HG02938 (cell line): ENCODE measurements at regions not wholly inside any gene's neighbourhood (a gene's known extent, or its start where the extent isn't known, plus 50 kb on each side); places are given as distances from the start of the nearest gene placed in this dataset.
A peak's percentile ranks its signal among the peaks of the same experiment; 100 is the strongest.
"Not testable (repeated sequence)": the region's sequence is repeated elsewhere in the genome, so short reads cannot be mapped to it uniquely, and the experiment has no call there.

ENCODE experiments used
- ATAC-seq: cut with Tn5 transposase; IDR thresholded peaks from one replicate; pipeline ENCODE4 v1.9.1; 2021; ENCODE audit warnings: mild to moderate bottlenecking, moderate library complexity; ENCODE audit not compliant: unreplicated experiment

- ATAC-seq: no peak
Measured at GRCh38 chrX:121283921-121284320, 236.5 kb downstream of the GLUD2 start.

- ATAC-seq: no peak
Measured at GRCh38 chrX:121298499-121298898, 251.1 kb downstream of the GLUD2 start.

GRCh38 chrX:121301356-121301755 lies 253.9 kb downstream of the GLUD2 start:
- ATAC-seq: no peak

GRCh38 chrX:121301822-121302221 lies 254.4 kb downstream of the GLUD2 start:
- no peak for ATAC-seq

GRCh38 chrX:121307449-121307848 lies 260.0 kb downstream of the GLUD2 start:
- peak; percentile 80 for ATAC-seq

DNA sequence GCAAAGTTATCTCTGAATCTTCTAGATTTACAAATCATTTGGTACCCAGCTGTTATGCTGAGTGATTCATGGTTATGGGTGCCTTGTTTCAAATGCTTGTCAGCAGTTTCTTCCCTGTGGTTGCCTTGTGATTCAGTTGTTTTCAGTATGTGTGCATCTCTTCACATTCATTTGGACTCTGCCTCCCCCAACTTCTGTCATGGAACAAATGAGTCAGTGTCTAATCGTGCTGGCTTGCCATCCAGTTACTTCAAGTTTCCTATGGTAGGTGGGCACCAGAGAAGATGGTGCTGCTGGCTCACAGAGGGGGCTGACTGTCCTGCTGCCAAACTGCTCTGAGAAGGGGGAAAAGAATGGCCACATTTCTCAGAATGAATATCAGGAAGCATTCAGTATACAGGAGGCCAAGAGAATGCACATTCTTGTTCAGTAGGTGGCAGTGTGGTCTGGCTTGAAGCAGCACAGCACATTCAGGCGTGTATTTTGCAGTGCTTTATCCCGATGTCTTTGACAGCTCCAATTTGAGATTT lies 260.9 kb downstream of the GLUD2 start:
- peak; percentile 74 for ATAC-seq

DNA sequence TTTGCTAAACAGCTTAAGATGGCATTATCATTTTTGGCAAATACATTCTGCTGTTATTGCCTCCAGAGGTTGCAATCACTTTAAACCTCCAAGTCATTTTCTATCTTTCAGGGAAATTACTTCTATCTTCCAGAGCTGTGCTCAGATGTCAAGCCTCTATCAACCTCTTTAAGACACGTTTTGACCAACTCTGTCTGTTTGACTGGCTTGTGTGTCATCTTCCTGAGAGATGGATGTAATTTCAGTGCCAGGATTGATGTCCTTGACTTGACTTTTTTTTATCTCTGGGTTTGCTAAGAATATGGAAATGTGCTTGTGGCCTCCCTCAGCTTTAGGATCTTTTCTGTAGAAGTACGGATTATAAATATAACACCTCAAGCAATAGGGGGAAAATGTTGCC lies 263.4 kb downstream of the GLUD2 start:
- ATAC-seq: no peak

- no peak for ATAC-seq
Measured at GRCh38 chrX:121320441-121320840, 273.0 kb downstream of the GLUD2 start.

DNA sequence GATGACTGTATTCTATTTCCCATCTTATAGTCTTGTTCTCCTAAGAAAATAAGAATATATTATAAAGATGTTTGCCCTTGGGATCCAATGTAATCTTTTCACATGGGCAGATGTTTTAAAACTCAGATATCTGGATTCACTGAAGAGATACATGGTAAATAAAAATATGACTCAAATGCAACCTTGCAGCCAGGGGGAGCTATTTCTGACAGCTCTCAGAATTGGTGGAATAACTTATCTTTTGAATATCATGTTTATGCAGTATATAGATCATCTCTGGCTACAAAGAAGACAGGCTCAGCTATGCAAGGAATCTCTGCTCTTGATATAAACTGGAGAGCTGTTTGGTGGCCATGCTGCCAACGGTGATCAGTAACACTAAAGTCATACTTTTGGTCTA lies 274.7 kb downstream of the GLUD2 start:
- no peak for ATAC-seq

GRCh38 chrX:121323337-121323736 lies 275.9 kb downstream of the GLUD2 start:
- no peak for ATAC-seq

DNA sequence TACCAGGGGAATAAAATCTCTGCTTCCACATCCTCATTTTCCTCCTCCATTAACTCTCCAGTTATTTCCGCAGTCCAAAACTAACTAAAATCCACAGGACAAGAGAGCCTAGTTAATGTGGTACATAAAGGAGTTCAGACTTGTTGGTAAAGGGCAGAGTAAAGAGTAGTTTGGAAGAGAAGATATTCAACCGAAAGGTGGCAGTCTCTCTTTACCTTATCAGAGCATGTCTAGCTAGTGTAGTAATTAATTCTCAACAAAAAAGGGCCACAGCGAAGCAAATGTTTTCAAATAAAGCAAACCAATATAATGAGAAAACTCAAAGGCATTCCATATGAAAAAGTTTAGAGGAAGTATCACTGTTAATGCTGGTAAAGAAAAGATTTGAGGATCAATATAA lies 286.5 kb downstream of the GLUD2 start:
- no peak for ATAC-seq

DNA sequence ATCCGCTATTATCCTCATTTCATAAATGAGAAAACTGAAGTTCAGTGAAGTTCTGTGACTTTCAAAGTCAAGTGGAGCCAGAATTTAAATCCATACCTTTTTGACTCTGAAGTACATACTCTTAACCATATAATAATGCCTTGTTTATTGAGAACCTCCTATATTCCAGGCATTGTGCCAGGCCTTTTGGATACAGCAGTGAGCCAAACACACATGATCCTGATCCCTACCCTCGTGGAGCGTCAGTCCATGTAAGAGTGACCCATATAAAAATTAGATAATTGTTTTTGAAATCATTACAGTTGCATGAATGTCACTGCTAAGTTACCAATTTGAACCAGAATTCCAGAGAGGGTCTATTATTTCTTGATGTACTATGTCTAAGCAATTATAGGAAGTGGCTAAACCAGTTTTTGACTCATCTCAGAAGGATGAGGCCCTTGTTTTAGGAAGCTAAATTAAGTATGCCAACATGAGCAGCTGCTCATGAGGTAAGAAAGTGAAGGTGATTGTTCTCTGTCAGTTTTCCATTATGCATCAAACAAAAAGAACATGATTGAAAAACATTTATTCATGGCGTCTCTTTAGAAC lies 289.5 kb downstream of the GLUD2 start:
- ATAC-seq: no peak

- no peak for ATAC-seq
Measured at GRCh38 chrX:121337816-121338215, 290.4 kb downstream of the GLUD2 start.

- no peak for ATAC-seq
Measured at GRCh38 chrX:121349263-121349662, 301.9 kb downstream of the GLUD2 start.

DNA sequence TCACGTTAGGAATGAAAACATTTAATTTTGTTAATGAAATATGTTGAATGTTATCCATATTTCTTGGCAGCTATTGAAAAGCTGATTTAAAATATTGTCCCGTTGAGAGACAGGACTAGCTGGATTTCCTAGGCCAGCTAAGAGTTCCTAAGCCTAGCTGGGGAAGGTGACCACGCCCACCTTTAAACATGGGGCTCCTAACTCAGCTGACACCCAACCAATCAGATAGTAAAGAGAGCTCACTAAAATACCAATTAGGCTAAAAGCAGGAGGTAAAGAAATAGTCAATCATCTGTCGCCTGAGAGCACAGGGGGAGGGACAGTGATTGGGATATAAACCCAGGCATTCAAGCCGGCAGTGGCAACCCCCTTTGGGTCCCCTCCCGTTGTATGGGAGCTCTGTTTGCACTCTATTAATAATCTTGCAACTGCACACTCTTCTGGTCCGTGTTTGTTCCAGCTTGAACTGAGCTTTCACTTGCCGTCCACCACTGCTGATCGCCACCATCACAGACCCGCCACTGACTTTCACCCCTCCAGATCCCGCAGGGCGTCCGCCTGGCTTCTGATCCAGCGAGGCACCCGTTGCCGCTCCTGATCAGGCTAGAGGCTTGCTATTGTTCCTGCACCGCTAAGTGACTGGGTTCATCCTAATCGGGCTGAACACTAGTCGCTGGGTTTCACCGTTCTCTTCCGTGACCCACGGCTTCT lies 308.9 kb downstream of the GLUD2 start:
- no peak for ATAC-seq

DNA sequence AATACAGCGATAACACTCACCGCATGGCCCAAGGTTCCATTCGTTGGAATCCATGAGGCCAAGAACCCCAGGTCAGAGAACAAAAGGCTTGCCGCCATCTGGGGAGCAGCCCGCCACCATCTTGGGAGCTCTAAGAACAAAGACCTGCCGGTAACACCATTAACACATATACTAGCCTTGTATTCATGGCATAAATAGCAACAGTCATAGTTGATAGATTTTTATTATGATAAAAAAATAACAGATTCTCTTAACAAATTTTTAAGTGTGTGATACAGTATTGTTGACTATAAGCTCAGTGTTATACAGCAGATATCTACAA lies 309.4 kb downstream of the GLUD2 start:
- ATAC-seq: no peak

DNA sequence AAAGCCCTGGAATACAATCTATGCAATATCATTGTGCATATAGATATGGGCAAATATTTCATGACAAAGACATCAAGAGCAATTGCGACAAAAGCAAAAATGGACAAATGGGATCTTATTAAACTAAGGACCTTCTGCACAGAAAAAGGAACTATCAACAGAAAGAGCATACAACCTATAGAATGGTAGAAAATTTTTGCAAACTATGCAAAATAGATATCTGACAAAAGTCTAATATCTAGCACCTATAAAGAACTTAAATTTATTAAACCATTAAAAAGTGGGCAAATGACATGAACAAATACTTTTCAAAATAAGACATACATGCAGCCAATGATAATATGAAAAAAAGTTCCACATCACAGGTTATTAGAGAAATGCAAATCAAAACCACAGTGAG lies 312.9 kb downstream of the GLUD2 start:
- ATAC-seq: no peak

DNA sequence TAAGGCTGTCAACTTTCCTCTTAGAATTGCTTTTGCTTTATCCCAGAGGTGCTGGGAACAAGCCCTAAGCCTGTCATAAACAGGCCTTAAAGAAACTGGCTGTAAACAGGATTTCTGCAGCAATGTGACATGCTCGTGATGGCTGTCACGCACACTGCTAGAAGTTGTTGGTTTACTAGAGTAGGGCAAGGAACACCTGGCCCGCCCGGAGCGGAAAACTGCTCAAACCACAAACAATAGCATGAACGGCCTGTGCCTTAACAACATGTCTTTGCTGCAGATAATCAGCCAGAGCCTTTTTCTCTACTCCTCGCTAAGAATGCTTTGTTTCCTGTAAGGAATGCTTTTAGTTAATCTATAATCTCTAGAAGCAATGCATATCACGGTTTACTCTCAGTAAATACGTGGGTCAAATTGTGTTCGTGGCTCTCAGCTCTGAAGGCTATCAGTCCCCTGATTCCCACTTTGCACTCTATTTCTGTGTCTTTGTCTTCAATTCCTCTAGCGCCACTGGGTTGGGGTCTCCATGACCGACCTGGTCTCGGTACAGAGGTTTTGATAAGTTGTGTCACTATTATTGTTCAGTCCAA lies 318.3 kb downstream of the GLUD2 start:
- ATAC-seq: peak; percentile 56

DNA sequence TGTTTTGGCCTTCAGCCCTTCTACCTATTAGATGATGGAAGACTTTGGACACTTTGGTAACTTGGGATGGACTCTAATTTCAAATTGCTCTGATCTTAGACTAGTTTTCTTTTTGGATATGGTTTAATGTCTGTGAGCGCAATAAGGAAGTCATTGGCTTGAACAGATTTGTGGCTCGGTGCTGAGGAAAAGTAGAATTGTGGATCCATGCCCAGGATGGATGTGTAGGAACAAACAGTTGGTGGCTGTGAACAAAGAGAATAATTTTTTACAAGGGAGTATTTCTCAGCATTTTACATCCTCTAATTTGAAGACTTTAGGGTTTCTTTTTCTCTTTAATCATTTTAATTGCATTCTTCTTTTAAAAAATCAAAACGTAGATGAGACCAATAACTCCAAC lies 327.1 kb downstream of the GLUD2 start:
- no peak for ATAC-seq

- ATAC-seq: not testable (repeated sequence)
Measured at GRCh38 chrX:121381915-121382314, 334.5 kb downstream of the GLUD2 start.

- no peak for ATAC-seq
Measured at GRCh38 chrX:121389976-121390714, 342.7 kb downstream of the GLUD2 start.

- no peak for ATAC-seq
Measured at GRCh38 chrX:121405826-121406225, 358.4 kb downstream of the GLUD2 start.
